ENCODE measurements at regions not wholly inside any gene's neighbourhood (a gene's known extent, or its start where the extent isn't known, plus 50 kb on each side); places are given as distances from the start of the nearest gene placed in this dataset.

DNA sequence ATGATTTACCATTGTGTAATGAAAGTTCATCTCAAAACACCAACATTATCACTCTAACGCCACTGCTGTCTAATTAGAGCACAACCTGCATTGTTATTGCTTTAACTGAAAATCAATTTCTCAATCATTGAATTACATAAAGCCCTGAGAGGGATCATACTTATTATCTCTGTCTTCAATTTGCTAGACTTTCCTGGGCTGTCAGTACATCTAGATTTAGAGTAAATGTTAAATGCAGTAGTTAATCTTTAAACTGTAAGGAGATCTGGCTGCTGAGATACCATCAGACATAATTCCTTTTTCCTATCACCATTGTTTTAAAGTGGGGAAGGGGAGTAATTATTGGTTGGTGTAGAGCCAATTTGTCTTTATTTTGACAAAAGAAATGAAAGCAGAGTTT is 1995.1 kb downstream of the MRPL39 start:
- Histone ChIP-seq H3K4me1 (ENCODE audit: insufficient read depth) (no peaks in the 10 kb centered on the region), H3K27me3 (ENCODE audit: insufficient read depth) (no peaks in the 10 kb centered on the region), H3K4me3 (no peak overlapping the region), H2AFZ (no peak overlapping the region), H3K4me2 (no peak overlapping the region), H3K9me2 (ENCODE audit: insufficient read depth) (no peaks in the 10 kb centered on the region), H3K27ac (ENCODE audit: low read depth) (no peak overlapping the region), H3K36me3 (ENCODE audit: insufficient read depth) (no peaks in the 10 kb centered on the region), H3F3A (replicated peaks; ENCODE audit: low read depth) (no peaks in the 10 kb centered on the region), H3K79me2 (replicated peaks; ENCODE audit: insufficient read depth) (no peaks in the 10 kb centered on the region), H4K20me1 (replicated peaks; ENCODE audit: insufficient read depth) (no peaks in the 10 kb centered on the region)
- DNase-seq (ENCODE audit: low spot score) (no peak), ATAC-seq (no peak)
- H3K27me3 Mint-ChIP-seq (ENCODE audit: insufficient read depth, low read depth, poor library complexity), result no peaks in the 10 kb centered on the region
- TF ChIP-seq, protein P1, sequence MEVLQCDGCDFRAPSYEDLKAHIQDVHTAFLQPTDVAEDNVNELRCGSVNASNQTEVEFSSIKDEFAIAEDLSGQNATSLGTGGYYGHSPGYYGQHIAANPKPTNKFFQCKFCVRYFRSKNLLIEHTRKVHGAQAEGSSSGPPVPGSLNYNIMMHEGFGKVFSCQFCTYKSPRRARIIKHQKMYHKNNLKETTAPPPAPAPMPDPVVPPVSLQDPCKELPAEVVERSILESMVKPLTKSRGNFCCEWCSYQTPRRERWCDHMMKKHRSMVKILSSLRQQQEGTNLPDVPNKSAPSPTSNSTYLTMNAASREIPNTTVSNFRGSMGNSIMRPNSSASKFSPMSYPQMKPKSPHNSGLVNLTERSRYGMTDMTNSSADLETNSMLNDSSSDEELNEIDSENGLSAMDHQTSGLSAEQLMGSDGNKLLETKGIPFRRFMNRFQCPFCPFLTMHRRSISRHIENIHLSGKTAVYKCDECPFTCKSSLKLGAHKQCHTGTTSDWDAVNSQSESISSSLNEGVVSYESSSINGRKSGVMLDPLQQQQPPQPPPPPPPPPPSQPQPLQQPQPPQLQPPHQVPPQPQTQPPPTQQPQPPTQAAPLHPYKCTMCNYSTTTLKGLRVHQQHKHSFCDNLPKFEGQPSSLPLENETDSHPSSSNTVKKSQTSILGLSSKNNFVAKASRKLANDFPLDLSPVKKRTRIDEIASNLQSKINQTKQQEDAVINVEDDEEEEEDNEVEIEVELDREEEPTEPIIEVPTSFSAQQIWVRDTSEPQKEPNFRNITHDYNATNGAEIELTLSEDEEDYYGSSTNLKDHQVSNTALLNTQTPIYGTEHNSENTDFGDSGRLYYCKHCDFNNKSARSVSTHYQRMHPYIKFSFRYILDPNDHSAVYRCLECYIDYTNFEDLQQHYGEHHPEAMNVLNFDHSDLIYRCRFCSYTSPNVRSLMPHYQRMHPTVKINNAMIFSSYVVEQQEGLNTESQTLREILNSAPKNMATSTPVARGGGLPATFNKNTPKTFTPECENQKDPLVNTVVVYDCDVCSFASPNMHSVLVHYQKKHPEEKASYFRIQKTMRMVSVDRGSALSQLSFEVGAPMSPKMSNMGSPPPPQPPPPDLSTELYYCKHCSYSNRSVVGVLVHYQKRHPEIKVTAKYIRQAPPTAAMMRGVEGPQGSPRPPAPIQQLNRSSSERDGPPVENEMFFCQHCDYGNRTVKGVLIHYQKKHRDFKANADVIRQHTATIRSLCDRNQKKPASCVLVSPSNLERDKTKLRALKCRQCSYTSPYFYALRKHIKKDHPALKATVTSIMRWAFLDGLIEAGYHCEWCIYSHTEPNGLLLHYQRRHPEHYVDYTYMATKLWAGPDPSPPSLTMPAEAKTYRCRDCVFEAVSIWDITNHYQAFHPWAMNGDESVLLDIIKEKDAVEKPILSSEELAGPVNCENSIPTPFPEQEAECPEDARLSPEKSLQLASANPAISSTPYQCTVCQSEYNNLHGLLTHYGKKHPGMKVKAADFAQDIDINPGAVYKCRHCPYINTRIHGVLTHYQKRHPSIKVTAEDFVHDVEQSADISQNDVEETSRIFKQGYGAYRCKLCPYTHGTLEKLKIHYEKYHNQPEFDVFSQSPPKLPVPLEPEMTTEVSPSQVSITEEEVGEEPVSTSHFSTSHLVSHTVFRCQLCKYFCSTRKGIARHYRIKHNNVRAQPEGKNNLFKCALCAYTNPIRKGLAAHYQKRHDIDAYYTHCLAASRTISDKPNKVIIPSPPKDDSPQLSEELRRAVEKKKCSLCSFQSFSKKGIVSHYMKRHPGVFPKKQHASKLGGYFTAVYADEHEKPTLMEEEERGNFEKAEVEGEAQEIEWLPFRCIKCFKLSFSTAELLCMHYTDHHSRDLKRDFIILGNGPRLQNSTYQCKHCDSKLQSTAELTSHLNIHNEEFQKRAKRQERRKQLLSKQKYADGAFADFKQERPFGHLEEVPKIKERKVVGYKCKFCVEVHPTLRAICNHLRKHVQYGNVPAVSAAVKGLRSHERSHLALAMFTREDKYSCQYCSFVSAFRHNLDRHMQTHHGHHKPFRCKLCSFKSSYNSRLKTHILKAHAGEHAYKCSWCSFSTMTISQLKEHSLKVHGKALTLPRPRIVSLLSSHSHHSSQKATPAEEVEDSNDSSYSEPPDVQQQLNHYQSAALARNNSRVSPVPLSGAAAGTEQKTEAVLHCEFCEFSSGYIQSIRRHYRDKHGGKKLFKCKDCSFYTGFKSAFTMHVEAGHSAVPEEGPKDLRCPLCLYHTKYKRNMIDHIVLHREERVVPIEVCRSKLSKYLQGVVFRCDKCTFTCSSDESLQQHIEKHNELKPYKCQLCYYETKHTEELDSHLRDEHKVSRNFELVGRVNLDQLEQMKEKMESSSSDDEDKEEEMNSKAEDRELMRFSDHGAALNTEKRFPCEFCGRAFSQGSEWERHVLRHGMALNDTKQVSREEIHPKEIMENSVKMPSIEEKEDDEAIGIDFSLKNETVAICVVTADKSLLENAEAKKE (CRISPR knock-in tag; IDR thresholded peaks at IDR 0.05), result no peak
- TF ChIP-seq STAT1 (IDR thresholded peaks at IDR 0.05; ENCODE audit: unreplicated experiment), result no peak
- no peak for TF ChIP-seq EZH2phosphoT487 (IDR thresholded peaks at IDR 0.05; ENCODE audit: unreplicated experiment)
- H3K27ac Mint-ChIP-seq, result no peak overlapping the region
- H3K4me3 Mint-ChIP-seq, result no peak overlapping the region
- H3K9me3 Mint-ChIP-seq, result peaks cover 30% of the 10 kb centered on the region
- no peaks in the 10 kb centered on the region for H3K36me3 Mint-ChIP-seq (ENCODE audit: low read depth)
- H3K4me1 Mint-ChIP-seq, result no peaks in the 10 kb centered on the region

DNA sequence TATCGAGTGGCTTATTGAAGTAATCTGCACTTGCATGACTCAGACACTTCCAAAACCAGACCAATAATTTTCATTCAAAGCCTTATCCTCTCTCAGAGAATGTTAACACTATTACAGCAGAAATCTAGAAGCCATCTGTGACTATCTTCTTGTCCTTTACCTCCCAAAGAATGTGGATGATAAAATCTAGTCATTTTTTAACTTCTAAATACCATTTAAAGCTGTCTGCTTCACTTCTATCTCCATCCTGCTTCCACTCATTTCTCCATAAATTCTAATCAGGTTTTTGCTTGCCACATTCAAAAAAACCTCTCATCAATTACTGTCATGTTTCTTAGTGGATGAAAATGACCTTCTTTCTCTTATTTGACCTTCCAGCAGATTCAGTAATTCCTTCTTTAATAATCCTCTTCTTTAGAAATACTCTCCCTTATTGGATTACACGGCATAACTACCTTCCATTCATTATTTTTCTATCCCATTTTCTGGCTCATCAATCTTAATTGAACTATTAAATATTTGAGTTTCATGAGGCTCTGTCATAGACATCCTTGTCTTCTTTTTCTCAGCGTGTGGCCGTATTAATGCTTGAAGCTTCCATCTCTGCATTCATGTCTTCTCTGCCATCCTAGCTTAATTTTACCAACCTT is 1999.4 kb downstream of the MRPL39 start:
- Mint-ChIP-seq H3K27ac (no peak overlapping the region), H3K36me3 (ENCODE audit: low read depth) (peaks cover 6% of the 10 kb centered on the region; the same call in 1 of the 3 replicates)
- no peak for ATAC-seq
- TF ChIP-seq POLR2AphosphoS5 (IDR thresholded peaks at IDR 0.05; ENCODE audit: low read depth), result no peak
- TF ChIP-seq EZH2 (IDR thresholded peaks at IDR 0.05; ENCODE audit: low read depth, unreplicated experiment), result no peak
- no peak for TF ChIP-seq CREB1 (CRISPR knock-in tag; IDR thresholded peaks at IDR 0.05; ENCODE audit: low read depth)
- no peak for TF ChIP-seq EZH2phosphoT487 (IDR thresholded peaks at IDR 0.05; ENCODE audit: unreplicated experiment)
- TF ChIP-seq, protein P1 (CRISPR knock-in tag; IDR thresholded peaks at IDR 0.05), result no peak

More for the DNA sequence above, 1999.4 kb downstream of the MRPL39 start:
- H3K27ac ChIP-seq (ENCODE audit: low read depth), result no peak overlapping the region
- no peaks in the 10 kb centered on the region for H3K4me1 ChIP-seq (ENCODE audit: insufficient read depth)
- H4K20me1 ChIP-seq (replicated peaks; ENCODE audit: insufficient read depth), result no peaks in the 10 kb centered on the region
- H3K79me2 ChIP-seq (replicated peaks; ENCODE audit: insufficient read depth), result no peaks in the 10 kb centered on the region
- Mint-ChIP-seq H3K4me1 (no peaks in the 10 kb centered on the region), H3K9me3 (peaks cover 38% of the 10 kb centered on the region), H3K27me3 (ENCODE audit: insufficient read depth, low read depth, poor library complexity) (no peaks in the 10 kb centered on the region), H3K4me3 (no peak overlapping the region)
- no peaks in the 10 kb centered on the region for H3K36me3 ChIP-seq (ENCODE audit: insufficient read depth)
- H3K4me3 ChIP-seq, result no peak overlapping the region
- H3K27me3 ChIP-seq (ENCODE audit: insufficient read depth), result no peaks in the 10 kb centered on the region
- no peak for DNase-seq (ENCODE audit: low spot score)
- H3F3A ChIP-seq (replicated peaks; ENCODE audit: low read depth), result no peaks in the 10 kb centered on the region
- no peak overlapping the region for H3K4me2 ChIP-seq
- no peaks in the 10 kb centered on the region for H3K9me2 ChIP-seq (ENCODE audit: insufficient read depth)
- H2AFZ ChIP-seq, result no peak overlapping the region

Measured in GM23338 (cell line).